GM12872 (cell line): ENCODE measurements at regions not wholly inside any gene's neighbourhood (a gene's known extent, or its start where the extent isn't known, plus 50 kb on each side); places are given as distances from the start of the nearest gene placed in this dataset.

ENCODE experiments used
- TF ChIP-seq, protein P1 (sequence below): IDR thresholded peaks from 3 replicates; pipeline ENCODE4 v1.5.1; 2011; ENCODE audit warnings: low read depth, mild to moderate bottlenecking, low read length, moderate library complexity; ENCODE audit not compliant: insufficient read depth

DNA sequence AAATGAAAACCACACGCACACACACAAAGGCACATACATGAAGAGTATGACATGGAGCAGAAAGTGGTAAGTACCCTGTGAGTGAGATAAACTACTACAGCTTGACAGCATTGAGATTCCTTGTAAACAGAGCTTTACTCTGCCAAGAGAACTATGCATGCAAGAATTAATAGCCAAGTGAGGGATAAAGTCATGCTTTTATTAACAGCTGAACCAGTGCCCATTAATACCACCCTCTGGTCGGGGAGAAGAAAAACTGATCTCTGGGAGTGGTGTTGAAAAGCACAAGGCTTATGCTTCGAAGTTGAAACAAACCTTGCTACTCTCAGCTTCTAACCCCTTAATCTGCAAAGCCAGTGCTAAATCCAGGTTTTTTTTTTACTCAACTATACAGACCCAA, 95.9 kb upstream of the C1QTNF7 start:
- TF ChIP-seq, protein P1, sequence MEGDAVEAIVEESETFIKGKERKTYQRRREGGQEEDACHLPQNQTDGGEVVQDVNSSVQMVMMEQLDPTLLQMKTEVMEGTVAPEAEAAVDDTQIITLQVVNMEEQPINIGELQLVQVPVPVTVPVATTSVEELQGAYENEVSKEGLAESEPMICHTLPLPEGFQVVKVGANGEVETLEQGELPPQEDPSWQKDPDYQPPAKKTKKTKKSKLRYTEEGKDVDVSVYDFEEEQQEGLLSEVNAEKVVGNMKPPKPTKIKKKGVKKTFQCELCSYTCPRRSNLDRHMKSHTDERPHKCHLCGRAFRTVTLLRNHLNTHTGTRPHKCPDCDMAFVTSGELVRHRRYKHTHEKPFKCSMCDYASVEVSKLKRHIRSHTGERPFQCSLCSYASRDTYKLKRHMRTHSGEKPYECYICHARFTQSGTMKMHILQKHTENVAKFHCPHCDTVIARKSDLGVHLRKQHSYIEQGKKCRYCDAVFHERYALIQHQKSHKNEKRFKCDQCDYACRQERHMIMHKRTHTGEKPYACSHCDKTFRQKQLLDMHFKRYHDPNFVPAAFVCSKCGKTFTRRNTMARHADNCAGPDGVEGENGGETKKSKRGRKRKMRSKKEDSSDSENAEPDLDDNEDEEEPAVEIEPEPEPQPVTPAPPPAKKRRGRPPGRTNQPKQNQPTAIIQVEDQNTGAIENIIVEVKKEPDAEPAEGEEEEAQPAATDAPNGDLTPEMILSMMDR, result no peak

- TF ChIP-seq, protein P1, result no peak
Measured at GRCh38 chr4:15332377-15332776, 95.5 kb upstream of the C1QTNF7 start.

- TF ChIP-seq, protein P1, result no peak
Measured at GRCh38 chr4:15333692-15334633, 93.9 kb upstream of the C1QTNF7 start.

- TF ChIP-seq, protein P1, result no peak
Measured at GRCh38 chr4:15336410-15337167, 91.2 kb upstream of the C1QTNF7 start.

DNA sequence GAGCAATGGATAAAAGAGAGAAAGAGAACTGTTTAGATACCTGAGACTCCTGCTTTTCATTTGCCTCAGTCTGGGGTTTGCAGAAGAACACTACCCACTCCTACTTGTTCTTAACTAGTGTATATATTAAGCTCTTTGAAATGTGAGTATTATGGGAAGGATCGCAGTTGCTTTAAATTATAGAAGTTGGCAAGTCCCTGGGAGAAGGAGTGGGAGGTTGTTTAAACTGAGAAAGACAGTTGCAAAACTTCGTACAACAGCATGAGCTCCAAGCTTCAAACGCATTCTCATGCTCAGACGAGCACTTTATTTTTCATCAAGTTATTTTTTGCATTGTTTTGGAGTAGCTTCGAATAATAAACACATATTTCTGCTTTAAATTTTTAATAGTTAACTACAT, 88.1 kb upstream of the C1QTNF7 start:
- TF ChIP-seq, protein P1, result no peak

GRCh38 chr4:15340332-15340731, 87.5 kb upstream of the C1QTNF7 start:
- TF ChIP-seq, protein P1, result no peak

DNA sequence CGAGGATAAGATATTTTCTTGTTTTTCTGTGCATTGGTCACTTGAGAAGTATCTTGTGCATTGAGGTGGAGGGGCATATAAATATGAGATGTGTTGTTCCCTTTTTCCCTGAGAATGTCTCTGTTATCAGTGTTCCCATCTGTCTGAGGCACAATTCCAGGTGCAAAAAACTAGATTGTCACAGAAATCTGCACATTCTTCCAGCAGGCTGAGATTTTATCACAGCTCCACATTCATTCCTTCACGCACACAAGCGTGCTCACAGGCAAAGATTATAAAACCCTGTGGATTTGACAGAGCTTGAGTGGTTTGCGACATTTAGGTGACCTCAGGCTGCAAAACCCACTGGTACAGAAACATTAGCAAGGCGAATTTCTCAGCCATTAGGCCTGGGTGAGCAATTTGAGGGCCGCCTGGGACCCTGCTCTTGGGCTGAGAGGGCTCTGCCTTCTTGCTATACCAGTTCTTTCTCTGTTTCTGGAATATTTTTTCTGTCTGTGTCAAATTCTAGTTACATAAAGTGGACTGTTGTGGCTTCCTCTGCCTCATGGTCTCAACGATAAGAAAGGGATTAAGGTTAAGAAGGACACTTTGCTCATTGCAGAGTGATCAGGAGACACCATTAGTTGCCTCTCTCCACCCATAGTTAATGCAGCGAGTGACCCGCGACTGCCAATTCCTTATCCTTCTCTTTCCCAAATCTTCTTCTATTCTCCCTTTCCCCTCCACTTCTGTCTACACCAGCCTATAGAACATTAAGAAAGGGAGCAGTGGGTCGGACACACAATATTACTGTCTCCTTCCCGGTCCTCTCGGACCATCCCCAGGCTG, 86.7 kb upstream of the C1QTNF7 start:
- TF ChIP-seq, protein P1, result no peak
